ENCODE measurements at regions not wholly inside any gene's neighbourhood (a gene's known extent, or its start where the extent isn't known, plus 50 kb on each side); places are given as distances from the start of the nearest gene placed in this dataset.
"Not testable (repeated sequence)": the region's sequence is repeated elsewhere in the genome, so short reads cannot be mapped to it uniquely, and the experiment has no call there.

- H3K36me3 ChIP-seq (ENCODE audit: control insufficient read depth, insufficient read depth, low read length); H3K27me3 ChIP-seq (ENCODE audit: control insufficient read depth, insufficient read depth, low read length, poor library complexity, severe bottlenecking); H3K9me3 ChIP-seq (ENCODE audit: control insufficient read depth, low read length); H3K27ac ChIP-seq (ENCODE audit: insufficient read depth, low read depth, low read length, poor library complexity, severe bottlenecking); H3K4me1 ChIP-seq (ENCODE audit: control insufficient read depth, insufficient read depth, low read length); H3K4me3 ChIP-seq (ENCODE audit: insufficient read depth, low read depth, low read length): not testable (repeated sequence)
- WGBS, 2 experiments, result 98% methylated on average over 3 of the region's 3 CpGs
Measured at GRCh38 chr11:67878666-67879065, 125.2 kb downstream of the UNC93B1 start.

GRCh38 chr11:67877316-67877715 is 126.6 kb downstream of the UNC93B1 start:
- H3K27ac ChIP-seq (ENCODE audit: insufficient read depth, low read depth, low read length, poor library complexity, severe bottlenecking); H3K9me3 ChIP-seq (ENCODE audit: control insufficient read depth, low read length); H3K4me3 ChIP-seq (ENCODE audit: insufficient read depth, low read depth, low read length); H3K4me1 ChIP-seq (ENCODE audit: control insufficient read depth, insufficient read depth, low read length); H3K36me3 ChIP-seq (ENCODE audit: control insufficient read depth, insufficient read depth, low read length); H3K27me3 ChIP-seq (ENCODE audit: control insufficient read depth, insufficient read depth, low read length, poor library complexity, severe bottlenecking): not testable (repeated sequence)
- 70 to 77% methylated on average over 2 of the region's 4 CpGs for WGBS, 2 experiments

- H3K27me3 ChIP-seq (ENCODE audit: control insufficient read depth, insufficient read depth, low read length, poor library complexity, severe bottlenecking); H3K9me3 ChIP-seq (ENCODE audit: control insufficient read depth, low read length); H3K4me1 ChIP-seq (ENCODE audit: control insufficient read depth, insufficient read depth, low read length); H3K36me3 ChIP-seq (ENCODE audit: control insufficient read depth, insufficient read depth, low read length); H3K27ac ChIP-seq (ENCODE audit: insufficient read depth, low read depth, low read length, poor library complexity, severe bottlenecking); H3K4me3 ChIP-seq (ENCODE audit: insufficient read depth, low read depth, low read length): not testable (repeated sequence)
- WGBS, 2 experiments, result 88 to 90% methylated on average over 12 of the region's 12 CpGs
Measured at GRCh38 chr11:67873223-67873622, 130.7 kb downstream of the UNC93B1 start.

GRCh38 chr11:67871168-67871567 is 132.7 kb downstream of the UNC93B1 start:
- H3K27me3 ChIP-seq (ENCODE audit: control insufficient read depth, insufficient read depth, low read length, poor library complexity, severe bottlenecking); H3K36me3 ChIP-seq (ENCODE audit: control insufficient read depth, insufficient read depth, low read length); H3K27ac ChIP-seq (ENCODE audit: insufficient read depth, low read depth, low read length, poor library complexity, severe bottlenecking); H3K4me1 ChIP-seq (ENCODE audit: control insufficient read depth, insufficient read depth, low read length); H3K9me3 ChIP-seq (ENCODE audit: control insufficient read depth, low read length); H3K4me3 ChIP-seq (ENCODE audit: insufficient read depth, low read depth, low read length): not testable (repeated sequence)
- WGBS, 2 experiments, result 91 to 93% methylated on average over 5 of the region's 5 CpGs

GRCh38 chr11:67862896-67863295 is 141.0 kb downstream of the UNC93B1 start:
- not testable (repeated sequence) for H3K27me3 ChIP-seq (ENCODE audit: control insufficient read depth, insufficient read depth, low read length, poor library complexity, severe bottlenecking); H3K4me1 ChIP-seq (ENCODE audit: control insufficient read depth, insufficient read depth, low read length); H3K9me3 ChIP-seq (ENCODE audit: control insufficient read depth, low read length); H3K36me3 ChIP-seq (ENCODE audit: control insufficient read depth, insufficient read depth, low read length); H3K27ac ChIP-seq (ENCODE audit: insufficient read depth, low read depth, low read length, poor library complexity, severe bottlenecking); H3K4me3 ChIP-seq (ENCODE audit: insufficient read depth, low read depth, low read length)
- WGBS, 2 experiments, result 71 to 100% methylated on average over 2 of the region's 3 CpGs

GRCh38 chr11:67859513-67860161 is 144.3 kb downstream of the UNC93B1 start:
- not testable (repeated sequence) for H3K27me3 ChIP-seq (ENCODE audit: control insufficient read depth, insufficient read depth, low read length, poor library complexity, severe bottlenecking); H3K36me3 ChIP-seq (ENCODE audit: control insufficient read depth, insufficient read depth, low read length); H3K27ac ChIP-seq (ENCODE audit: insufficient read depth, low read depth, low read length, poor library complexity, severe bottlenecking); H3K4me1 ChIP-seq (ENCODE audit: control insufficient read depth, insufficient read depth, low read length); H3K9me3 ChIP-seq (ENCODE audit: control insufficient read depth, low read length); H3K4me3 ChIP-seq (ENCODE audit: insufficient read depth, low read depth, low read length)
- WGBS, 2 experiments, result 86 to 100% methylated on average over 1 to 2 of the region's 6 CpGs

GRCh38 chr11:67850747-67851146 is 153.2 kb downstream of the UNC93B1 start:
- H3K27me3 ChIP-seq (ENCODE audit: control insufficient read depth, insufficient read depth, low read length, poor library complexity, severe bottlenecking); H3K4me3 ChIP-seq (ENCODE audit: insufficient read depth, low read depth, low read length); H3K36me3 ChIP-seq (ENCODE audit: control insufficient read depth, insufficient read depth, low read length); H3K9me3 ChIP-seq (ENCODE audit: control insufficient read depth, low read length); H3K27ac ChIP-seq (ENCODE audit: insufficient read depth, low read depth, low read length, poor library complexity, severe bottlenecking); H3K4me1 ChIP-seq (ENCODE audit: control insufficient read depth, insufficient read depth, low read length): not testable (repeated sequence)
- 93 to 94% methylated on average over 7 of the region's 7 CpGs for WGBS, 2 experiments

- H3K4me3 ChIP-seq (ENCODE audit: insufficient read depth, low read depth, low read length); H3K27me3 ChIP-seq (ENCODE audit: control insufficient read depth, insufficient read depth, low read length, poor library complexity, severe bottlenecking); H3K36me3 ChIP-seq (ENCODE audit: control insufficient read depth, insufficient read depth, low read length); H3K9me3 ChIP-seq (ENCODE audit: control insufficient read depth, low read length); H3K27ac ChIP-seq (ENCODE audit: insufficient read depth, low read depth, low read length, poor library complexity, severe bottlenecking); H3K4me1 ChIP-seq (ENCODE audit: control insufficient read depth, insufficient read depth, low read length): not testable (repeated sequence)
- WGBS, 2 experiments, result 56 to 69% methylated on average over 4 of the region's 7 CpGs
Measured at GRCh38 chr11:67849766-67850165, 154.1 kb downstream of the UNC93B1 start.

- not testable (repeated sequence) for H3K27ac ChIP-seq (ENCODE audit: insufficient read depth, low read depth, low read length, poor library complexity, severe bottlenecking); H3K4me1 ChIP-seq (ENCODE audit: control insufficient read depth, insufficient read depth, low read length); H3K4me3 ChIP-seq (ENCODE audit: insufficient read depth, low read depth, low read length); H3K36me3 ChIP-seq (ENCODE audit: control insufficient read depth, insufficient read depth, low read length); H3K27me3 ChIP-seq (ENCODE audit: control insufficient read depth, insufficient read depth, low read length, poor library complexity, severe bottlenecking); H3K9me3 ChIP-seq (ENCODE audit: control insufficient read depth, low read length)
- WGBS, 2 experiments, result 77 to 79% methylated on average over 17 to 19 of the region's 25 CpGs
Measured at GRCh38 chr11:67847896-67848875, 155.7 kb downstream of the UNC93B1 start.

- H3K36me3 ChIP-seq (ENCODE audit: control insufficient read depth, insufficient read depth, low read length); H3K27ac ChIP-seq (ENCODE audit: insufficient read depth, low read depth, low read length, poor library complexity, severe bottlenecking); H3K9me3 ChIP-seq (ENCODE audit: control insufficient read depth, low read length); H3K4me1 ChIP-seq (ENCODE audit: control insufficient read depth, insufficient read depth, low read length); H3K4me3 ChIP-seq (ENCODE audit: insufficient read depth, low read depth, low read length); H3K27me3 ChIP-seq (ENCODE audit: control insufficient read depth, insufficient read depth, low read length, poor library complexity, severe bottlenecking): not testable (repeated sequence)
- 100% methylated on average over 1 to 3 of the region's 3 CpGs for WGBS, 2 experiments
Measured at GRCh38 chr11:67846303-67846702, 157.6 kb downstream of the UNC93B1 start.

All from ectodermal cell (in vitro differentiated cells).